Stimulated activated CD4-positive, alpha-beta T cell treated with anti-CD3 and anti-CD28 coated beads, Interleukin-1b, Interleukin-23, amount 100 ng/mL, for 24 hours (primary cell): ENCODE measurements at regions not wholly inside any gene's neighbourhood (a gene's known extent, or its start where the extent isn't known, plus 50 kb on each side); places are given as distances from the start of the nearest gene placed in this dataset.
"Not testable (repeated sequence)": the region's sequence is repeated elsewhere in the genome, so short reads cannot be mapped to it uniquely, and the experiment has no call there.

Source experiments
- DNase-seq, 4 experiments: peaks; one replicate each; pipeline ENCODE4 v3.0.0-alpha.2; 2020; ENCODE audit warnings: low read depth in 4 of 4, low spot score in 1 of 4

GRCh38 chr22:49015459-49015858, 812.2 kb downstream of the BRD1 start:
- DNase-seq: no peak

GRCh38 chr22:49014227-49015201, 813.2 kb downstream of the BRD1 start:
- no peak for DNase-seq

DNA sequence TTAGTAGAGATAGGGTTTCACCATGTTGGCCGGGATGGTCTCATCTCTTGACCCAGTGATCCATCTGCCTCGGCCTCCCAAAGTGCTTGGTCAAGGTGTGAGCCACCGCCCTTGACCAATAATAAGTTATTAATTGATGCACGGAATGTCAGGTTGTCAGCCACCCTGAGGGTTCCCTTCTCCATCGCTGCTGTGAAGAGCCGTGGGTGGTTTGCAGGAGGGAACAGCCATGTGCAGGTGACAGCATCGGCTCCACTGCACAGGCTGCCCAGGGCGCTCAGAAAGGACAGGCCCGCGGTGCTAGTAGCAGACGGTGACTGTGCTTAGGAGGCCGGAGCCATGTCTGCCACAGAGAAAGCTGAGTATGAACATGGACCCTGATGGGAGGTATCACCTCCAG, 814.0 kb downstream of the BRD1 start:
- DNase-seq: no peak

DNA sequence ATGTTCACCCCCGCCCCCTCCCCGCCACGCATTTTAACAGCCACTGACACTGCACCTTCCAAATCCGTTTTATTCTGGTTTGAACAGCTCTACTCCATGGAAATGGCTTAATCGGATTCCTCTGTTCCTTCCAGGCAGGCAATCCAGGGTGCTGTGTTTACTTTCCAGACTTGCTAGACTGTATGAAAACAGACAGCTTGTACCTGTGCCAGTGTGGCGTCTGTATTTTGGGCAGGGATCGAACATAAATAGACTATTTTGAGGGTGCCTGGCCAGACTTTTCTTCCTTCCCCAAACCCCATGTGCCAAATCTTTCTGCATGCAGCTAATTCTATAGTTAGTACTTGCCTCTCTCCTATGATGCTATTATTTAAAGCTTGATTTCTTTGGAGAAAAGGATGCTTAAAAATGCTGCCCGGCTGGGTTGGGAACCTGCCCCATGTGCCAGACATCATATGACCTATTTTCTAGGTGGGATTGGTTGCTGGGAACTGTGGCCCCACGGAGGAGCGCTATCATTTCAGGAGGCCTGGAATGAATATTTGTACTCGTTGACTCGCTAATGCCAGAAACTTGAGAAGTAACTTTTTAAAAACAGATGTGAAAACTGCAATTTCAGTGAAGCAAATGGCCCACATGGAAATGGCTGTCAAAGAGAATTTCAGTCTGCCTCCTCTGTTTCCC, 814.8 kb downstream of the BRD1 start:
- DNase-seq: no peak

DNA sequence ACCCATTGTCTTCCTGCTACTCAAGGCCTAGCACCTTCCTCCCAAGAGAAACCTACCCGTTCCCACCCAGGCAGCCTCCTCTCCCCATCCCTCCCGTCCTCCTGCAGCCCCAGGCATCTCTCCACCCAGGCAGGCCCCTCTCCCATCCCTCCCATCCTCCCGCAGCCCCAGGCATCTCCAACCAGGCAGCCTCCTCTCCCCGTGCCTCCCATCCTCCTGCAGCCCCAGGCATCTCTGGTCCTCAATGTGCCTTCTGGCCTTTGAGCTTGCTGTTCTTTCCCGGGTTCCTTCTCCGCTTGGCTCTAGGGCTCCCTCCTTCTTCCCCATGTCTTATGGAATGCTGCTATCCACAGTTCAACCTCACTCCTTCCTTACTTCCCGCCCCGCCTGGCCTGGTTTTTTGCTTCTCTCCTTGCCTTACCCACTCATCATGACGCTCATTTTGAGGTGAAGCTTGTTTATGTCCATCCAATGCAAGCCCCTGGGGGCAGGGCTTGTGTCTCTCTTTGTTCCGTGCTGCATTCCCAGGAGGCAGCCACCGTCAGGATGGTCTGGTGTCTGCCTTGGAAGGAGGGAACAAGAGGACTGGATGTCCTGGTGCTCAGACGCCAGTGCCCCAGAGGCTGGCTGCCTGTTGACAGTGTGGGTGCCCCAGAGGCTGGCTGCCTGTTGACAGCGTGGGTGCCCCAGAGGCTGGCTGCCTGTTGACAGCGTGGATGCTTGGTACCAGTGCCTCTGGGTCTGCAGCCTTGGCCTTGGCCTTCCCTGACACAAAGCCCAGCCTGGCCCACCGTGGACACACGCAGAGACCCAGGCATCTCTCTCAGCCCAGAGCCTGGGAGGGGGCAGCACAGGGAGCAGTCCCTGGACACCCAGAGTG, 815.7 kb downstream of the BRD1 start:
- DNase-seq: no peak

DNA sequence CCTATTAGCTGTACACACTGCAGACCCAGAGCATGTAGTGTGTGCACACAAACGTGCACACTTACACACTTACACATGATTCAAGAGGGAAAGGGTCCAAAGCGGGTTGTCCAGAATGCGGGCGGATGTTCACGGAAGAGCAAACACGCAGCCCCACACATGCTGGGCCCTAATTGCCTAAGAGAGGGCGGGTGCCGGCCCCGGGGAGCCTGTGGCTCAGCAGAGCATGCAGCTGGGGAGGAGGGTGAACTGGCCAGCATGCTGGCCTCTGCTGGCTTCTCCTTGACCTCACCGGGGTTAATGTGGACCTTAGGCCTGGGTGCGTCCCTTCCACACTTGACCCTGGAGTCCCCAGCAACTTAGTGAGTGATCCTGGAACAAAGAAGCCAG, 816.3 kb downstream of the BRD1 start:
- DNase-seq: no peak

- DNase-seq: no peak
Observed at GRCh38 chr22:49010901-49011300, 816.8 kb downstream of the BRD1 start.

DNA sequence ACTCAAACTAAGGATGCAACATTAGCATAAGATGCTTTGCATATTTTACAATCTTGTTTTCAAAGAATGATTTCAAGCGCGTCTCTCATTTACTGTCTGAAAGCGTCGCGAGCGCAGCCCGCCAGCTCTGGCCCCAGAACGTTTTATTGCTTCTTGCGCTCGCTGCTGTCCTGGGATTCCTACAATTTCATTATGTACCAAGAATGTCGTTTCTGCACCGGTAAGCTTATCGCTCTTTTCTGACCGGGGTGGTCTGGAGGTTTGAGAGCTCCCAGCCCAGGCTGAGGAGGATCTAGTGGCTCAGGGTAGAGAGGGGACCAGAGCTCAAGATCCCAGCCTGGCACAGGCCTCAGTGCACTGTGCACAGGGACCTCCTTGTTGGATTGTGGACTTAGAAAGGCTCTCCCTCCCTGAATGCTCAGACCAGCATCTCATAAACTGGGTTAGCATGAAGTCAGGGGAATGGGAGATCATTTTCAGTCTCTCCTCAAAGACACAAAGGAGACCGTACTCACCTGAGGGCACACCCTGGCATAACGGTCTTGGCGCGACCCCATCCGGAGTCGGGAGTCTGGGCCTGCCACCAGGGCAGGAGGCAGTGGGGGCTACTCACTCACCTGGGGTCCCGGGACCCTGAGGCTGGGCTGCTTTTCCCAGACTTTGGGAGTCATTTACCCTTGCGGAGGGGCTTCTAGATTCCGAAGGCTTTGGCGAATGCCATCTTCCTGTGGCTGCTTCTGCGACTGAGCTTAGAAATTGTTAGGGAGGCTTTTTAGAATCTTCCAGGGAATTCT, 817.4 kb downstream of the BRD1 start:
- no peak for DNase-seq

- no peak for DNase-seq
Observed at GRCh38 chr22:49009359-49010063, 818.2 kb downstream of the BRD1 start.

GRCh38 chr22:49008682-49009235, 818.9 kb downstream of the BRD1 start:
- no peak for DNase-seq

DNA sequence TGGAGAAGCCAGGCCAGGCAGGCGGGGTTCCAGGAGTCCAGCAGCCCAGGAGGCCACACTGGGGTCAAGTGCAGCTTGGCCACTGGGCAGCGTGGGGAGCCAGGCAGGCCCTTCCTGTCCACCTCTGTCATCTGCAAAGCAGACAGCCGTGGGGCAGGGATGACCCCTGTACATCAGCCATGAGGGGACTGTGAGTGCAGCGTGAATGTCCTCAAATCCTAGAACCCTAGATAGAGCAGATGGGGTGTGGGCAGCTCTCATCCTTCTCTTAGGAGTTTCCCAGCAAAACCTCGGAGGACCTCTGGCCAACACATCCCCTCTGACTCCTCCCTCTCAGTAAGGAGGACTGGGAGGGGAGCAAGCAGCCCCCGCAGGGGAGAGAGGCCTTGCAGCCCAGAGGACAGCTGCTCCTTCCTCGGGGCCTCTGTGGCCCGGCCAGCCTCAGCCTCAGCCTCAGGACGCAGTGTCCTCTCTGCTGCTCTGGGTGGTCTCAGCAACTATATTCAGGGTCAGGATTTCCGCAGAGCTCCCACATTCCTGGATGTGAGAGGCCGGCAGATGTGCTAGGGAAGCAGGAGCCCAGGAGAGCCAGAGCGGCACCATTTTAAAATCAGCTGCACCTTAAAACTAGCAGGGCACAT, 820.5 kb downstream of the BRD1 start:
- no peak for DNase-seq

DNA sequence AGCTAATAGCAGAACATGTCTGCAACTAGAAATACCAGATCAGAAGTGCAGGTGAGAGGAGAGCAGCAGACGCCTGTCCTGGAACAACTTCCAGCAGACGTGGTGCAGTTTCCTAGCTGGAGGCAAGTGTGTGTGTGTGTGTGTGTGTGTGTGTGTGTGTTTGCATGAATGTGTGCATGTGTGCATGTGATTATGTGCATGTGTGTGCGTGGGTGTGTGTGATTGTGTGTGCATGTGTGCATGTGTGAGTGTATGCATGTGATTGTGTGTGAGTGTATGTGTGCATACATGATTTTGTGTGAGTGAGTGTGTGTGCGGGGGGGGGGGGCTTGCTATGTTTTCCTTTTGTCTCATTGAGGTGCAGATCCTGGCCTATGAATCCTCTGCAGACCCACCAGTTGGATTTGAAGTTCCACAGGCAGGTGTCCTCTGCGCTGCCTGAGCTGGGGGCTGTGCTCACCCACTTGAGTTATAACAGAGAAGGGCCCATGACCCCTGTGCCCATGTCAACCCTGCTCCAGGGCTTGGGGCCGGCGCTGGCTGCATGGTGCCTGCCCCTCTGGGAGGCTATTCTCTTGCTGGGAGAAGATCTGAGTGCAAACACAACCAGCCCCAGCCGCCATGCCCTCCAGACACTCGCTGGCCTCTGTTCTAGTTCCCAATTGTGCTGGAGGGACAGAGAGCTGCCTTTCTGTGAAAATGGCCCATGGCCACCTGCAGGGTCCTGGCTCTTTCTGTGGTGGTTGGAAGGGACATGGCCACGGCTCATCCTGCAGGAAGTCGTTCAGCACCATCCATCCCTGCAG, 821.3 kb downstream of the BRD1 start:
- no peak for DNase-seq

- DNase-seq: no peak
Observed at GRCh38 chr22:49005557-49005956, 822.1 kb downstream of the BRD1 start.

- no peak for DNase-seq
Observed at GRCh38 chr22:49004484-49005399, 822.9 kb downstream of the BRD1 start.

DNA sequence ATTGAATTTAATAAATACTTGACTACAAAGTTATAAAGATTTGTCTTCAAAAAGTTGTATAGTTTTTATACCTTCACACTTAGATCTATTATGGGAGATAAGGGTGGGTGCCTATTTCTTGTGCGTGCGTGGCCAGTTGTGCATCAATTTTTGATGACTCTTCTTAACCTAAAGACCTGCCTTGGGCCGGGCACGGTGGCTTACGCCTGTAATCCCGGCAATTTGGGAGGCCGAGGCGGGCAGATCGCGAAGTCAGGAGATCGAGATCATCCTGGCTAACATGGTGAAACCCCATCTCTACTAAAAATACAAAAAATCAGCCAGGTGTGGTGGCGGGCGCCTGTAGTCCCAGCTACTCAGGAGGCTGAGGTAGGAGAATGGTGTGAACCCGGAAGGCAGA, 830.1 kb downstream of the BRD1 start:
- not testable (repeated sequence) for DNase-seq

DNA sequence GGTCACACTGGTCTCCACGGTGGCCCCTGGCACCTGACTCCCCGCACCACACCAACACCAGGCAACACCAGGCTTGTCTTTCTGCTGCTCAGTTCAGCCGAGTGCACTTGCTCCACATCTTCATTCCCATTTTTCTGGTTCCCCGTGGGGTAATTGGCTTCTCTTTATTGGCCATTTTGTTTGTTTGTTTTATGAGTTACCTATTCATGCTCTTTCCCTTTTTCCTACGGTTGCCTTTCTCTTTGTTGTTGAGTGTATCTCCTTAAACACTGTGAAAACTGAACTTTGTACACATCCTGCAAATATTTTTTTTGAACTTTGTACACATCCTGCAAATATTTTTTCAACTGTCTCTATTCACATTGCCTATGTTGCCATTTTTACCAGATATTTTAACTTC, 834.0 kb downstream of the BRD1 start:
- DNase-seq: no peak

- no peak for DNase-seq
Observed at GRCh38 chr22:48984639-48985038, 843.0 kb downstream of the BRD1 start.
